HepG2 (cell line): ENCODE measurements at regions not wholly inside any gene's neighbourhood (a gene's known extent, or its start where the extent isn't known, plus 50 kb on each side); places are given as distances from the start of the nearest gene placed in this dataset.

Source experiments
- ATAC-seq: fragments of 200-7000 bp; cut with Tn5 transposase; 3 replicates; pipeline ENCODE4 v1.9.1; 2020; ENCODE audit warnings: mild to moderate bottlenecking, moderate library complexity
- BruUV-seq: library from RNA; stranded (reverse); fragments of 400-500 nt; replicated peaks from 2 replicates; lab custom pipeline; 2021; lab: Mats Ljungman, UMichigan
- CTCF ChIA-PET: fragments of 300-600 bp; formaldehyde crosslinking; extraction: SDS; loops from one replicate; lab custom pipeline; 2021; ENCODE audit warnings: low total read pairs, inconsistent platforms, low intra/inter-chr PET ratio; lab: Yijun Ruan, JAX
- POLR2A ChIA-PET: fragments of 350-600 bp; sonication (Branson Sonifier 250); formaldehyde crosslinking; loops from one replicate; lab custom pipeline; 2020; ENCODE audit warnings: antibody characterized with exemption, inconsistent platforms; lab: Yijun Ruan, JAX
- DNase-seq: peaks from one replicate; pipeline ENCODE4 v3.0.0-alpha.2; 2015; ENCODE audit warnings: low spot score
- FAIRE-seq: peaks from 3 replicates; lab custom pipeline; 2011; peaks lifted over from hg19 to GRCh38; lab: Jason Lieb, UNC
- H2AFZ ChIP-seq: one replicate; pipeline ENCODE4 v1.6.1; 2011; ENCODE audit warnings: low read length, inconsistent platforms
- H3K27ac ChIP-seq: fragments of 300-600 bp; 3 replicates; pipeline ENCODE4 v1.8.0; 2011; ENCODE audit warnings: mixed run types, mild to moderate bottlenecking, mixed read lengths, low read length, inconsistent platforms; ENCODE audit not compliant: insufficient read depth; ENCODE audit errors: extremely low read length
- H3K27me3 ChIP-seq, 2 experiments: fragments of 200-600 bp in 1 of 2; 2 replicates in 1 of 2; 3 replicates in 1 of 2; pipeline versions ENCODE4 v1.6.0 to v1.8.0; 2011; ENCODE audit warnings: low read length in 2 of 2, mild to moderate bottlenecking in 2 of 2, moderate library complexity in 2 of 2, inconsistent platforms in 1 of 2; ENCODE audit not compliant: insufficient read depth in 2 of 2, control insufficient read depth in 1 of 2
- H3K36me3 ChIP-seq, 2 experiments: fragments of 200-600 bp in 1 of 2; replicated peaks in 1 of 2; 2 replicates in 1 of 2; 3 replicates in 1 of 2; pipeline versions ENCODE4 v1.5.1 to v1.8.0; 2011; ENCODE audit warnings: low read length in 2 of 2, inconsistent platforms in 1 of 2; ENCODE audit not compliant: insufficient read depth in 2 of 2, control insufficient read depth in 1 of 2
- H3K4me1 ChIP-seq: 2 replicates; pipeline ENCODE4 v1.5.1; 2012; ENCODE audit warnings: low read length, inconsistent platforms; ENCODE audit not compliant: insufficient read depth
- H3K4me2 ChIP-seq: 2 replicates; pipeline ENCODE4 v1.6.0; 2011; ENCODE audit warnings: low read depth, low read length, inconsistent platforms
- H3K4me3 ChIP-seq, 3 experiments: fragments of 200-600 bp in 1 of 3; sonication (generic), shearing (Covaris generic) in 1 of 3; replicated peaks in 1 of 3; 2 replicates each; pipeline ENCODE4 v1.5.1; 2011 to 2016; ENCODE audit warnings: low read length in 3 of 3, inconsistent platforms in 2 of 3, low read depth in 2 of 3, mild to moderate bottlenecking in 2 of 3, control low read depth in 1 of 3, mixed read lengths in 1 of 3; ENCODE audit not compliant: insufficient read depth in 1 of 3
- H3K79me2 ChIP-seq: one replicate; pipeline ENCODE4 v1.6.1; 2011; ENCODE audit warnings: low read length, inconsistent platforms; ENCODE audit not compliant: insufficient read depth
- H3K9ac ChIP-seq: 2 replicates; pipeline ENCODE4 v1.6.0; 2011; ENCODE audit warnings: mild to moderate bottlenecking, low read depth, low read length, inconsistent platforms; ENCODE audit not compliant: insufficient read depth
- H3K9me3 ChIP-seq: 2 replicates; pipeline ENCODE4 v1.5.1; 2012; ENCODE audit warnings: mild to moderate bottlenecking, low read length
- H4K20me1 ChIP-seq: 2 replicates; pipeline ENCODE4 v1.6.0; 2011; ENCODE audit warnings: inconsistent platforms, mild to moderate bottlenecking, low read length, moderate library complexity; ENCODE audit not compliant: insufficient read depth
- EEA1 ChIP-seq: sonication (generic); formaldehyde crosslinking; IDR thresholded peaks from 2 replicates; pipeline ENCODE4 v1.5.1; 2020; ENCODE audit warnings: mild to moderate bottlenecking, missing genetic modification reagents, borderline replicate concordance
- ETV6 ChIP-seq: sonication (generic); formaldehyde crosslinking; conservative IDR thresholded peaks from 2 replicates; pipeline ENCODE4 v1.4.0; 2020; ENCODE audit warnings: missing genetic modification reagents
- GFI1 ChIP-seq: sonication (generic); formaldehyde crosslinking; IDR thresholded peaks from 2 replicates; pipeline ENCODE4 v1.5.0; 2020; ENCODE audit warnings: missing genetic modification reagents, mild to moderate bottlenecking, borderline replicate concordance
- HNRNPH1 ChIP-seq: fragments of 200-400 bp; formaldehyde crosslinking; optimal IDR thresholded peaks from 2 replicates; pipeline ENCODE3; 2017; ENCODE audit warnings: mild to moderate bottlenecking, low read depth, low read length
- KLF11 ChIP-seq: IDR thresholded peaks from 2 replicates; pipeline ENCODE4 v1.6.1; 2016; ENCODE audit warnings: missing compliant biosample characterization
- MED13 ChIP-seq: sonication (generic); formaldehyde crosslinking; IDR thresholded peaks from 2 replicates; pipeline ENCODE4 v1.5.0; 2020; ENCODE audit warnings: missing genetic modification reagents
- MXI1 ChIP-seq: IDR thresholded peaks from 3 replicates; pipeline ENCODE4 v1.6.1; 2012; ENCODE audit warnings: low read depth, low read length, inconsistent platforms, borderline replicate concordance
- NCOA1 ChIP-seq: sonication (generic); formaldehyde crosslinking; IDR thresholded peaks from 2 replicates; pipeline ENCODE4 v1.9.0; 2021; ENCODE audit warnings: missing genetic modification reagents
- NONO ChIP-seq, 2 experiments: fragments of 450-650 bp in 1 of 2; sonication (generic) in 1 of 2; formaldehyde crosslinking in 1 of 2; IDR thresholded peaks in 1 of 2; conservative IDR thresholded peaks in 1 of 2; 2 replicates each; pipeline versions ENCODE4 v1.6.1 to v1.8.0; 2017 to 2022; ENCODE audit warnings: mild to moderate bottlenecking in 1 of 2, missing genetic modification reagents in 1 of 2, moderate library complexity in 1 of 2
- RFXANK ChIP-seq: IDR thresholded peaks from 2 replicates; pipeline ENCODE4 v1.6.1; 2016
- SALL2 ChIP-seq: sonication (generic); formaldehyde crosslinking; IDR thresholded peaks from 2 replicates; pipeline ENCODE4 v1.8.1; 2023; ENCODE audit warnings: mild to moderate bottlenecking, missing genetic modification reagents, inconsistent platforms
- XBP1 ChIP-seq: sonication (generic); formaldehyde crosslinking; IDR thresholded peaks from 2 replicates; pipeline ENCODE4 v1.5.0; 2020; ENCODE audit warnings: missing genetic modification reagents
- ZNF263 ChIP-seq: sonication (generic); formaldehyde crosslinking; IDR thresholded peaks from 2 replicates; pipeline ENCODE4 v1.4.0; 2020; ENCODE audit warnings: missing genetic modification reagents
- ZNF30 ChIP-seq: sonication (generic); formaldehyde crosslinking; IDR thresholded peaks from 2 replicates; pipeline ENCODE4 v1.5.0; 2020; ENCODE audit warnings: mild to moderate bottlenecking, missing genetic modification reagents
- ZNF333 ChIP-seq: sonication (generic); formaldehyde crosslinking; IDR thresholded peaks from 2 replicates; pipeline ENCODE4 v1.4.0; 2020; ENCODE audit warnings: mild to moderate bottlenecking, missing genetic modification reagents, borderline replicate concordance
- ZNF501 ChIP-seq: sonication (generic); formaldehyde crosslinking; IDR thresholded peaks from 2 replicates; pipeline ENCODE4 v1.5.1; 2020; ENCODE audit warnings: mild to moderate bottlenecking, moderate library complexity, missing genetic modification reagents
- ZNF749 ChIP-seq: sonication (generic); formaldehyde crosslinking; IDR thresholded peaks from 2 replicates; pipeline ENCODE4 v1.8.0; 2022; ENCODE audit warnings: mild to moderate bottlenecking, missing genetic modification reagents, moderate library complexity, borderline replicate concordance
- ZNF766 ChIP-seq: sonication (generic); formaldehyde crosslinking; IDR thresholded peaks from 2 replicates; pipeline ENCODE4 v1.5.0; 2020; ENCODE audit warnings: missing genetic modification reagents, borderline replicate concordance
- ZSCAN31 ChIP-seq: sonication (generic); formaldehyde crosslinking; IDR thresholded peaks from 2 replicates; pipeline ENCODE4 v1.5.0; 2020; ENCODE audit warnings: low read depth, mild to moderate bottlenecking, missing genetic modification reagents
- WGBS: methylation state at CpG from one replicate; pipeline ENCODE4 v1.1.6; 2017; ENCODE audit warnings: low lambda C conversion rate; 5-methylcytosine and 5-hydroxymethylcytosine counted together
- in situ Hi-C: cut with HindIII; loops from 2 replicates; pipeline ENCODE4 v1.10.0; 2017; ENCODE audit warnings: low pct_unique_long_range_greater_than_20kb; ENCODE audit not compliant: extremely low pct_ligation_motif_present
- intact Hi-C: fragments of 100-400 bp; cut with micrococcal nuclease; formaldehyde crosslinking; loops from one replicate; pipeline ENCODE4 v1.10.0; 2022; ENCODE audit not compliant: unreplicated experiment
- TF ChIP-seq, protein P1 (sequence below): sonication (generic); formaldehyde crosslinking; IDR thresholded peaks from 2 replicates; pipeline ENCODE4 v1.4.0; 2020; ENCODE audit warnings: missing genetic modification reagents
- TF ChIP-seq, protein P2 (sequence below): sonication (generic); formaldehyde crosslinking; IDR thresholded peaks from 2 replicates; pipeline ENCODE4 v1.5.1; 2020; ENCODE audit warnings: mild to moderate bottlenecking, missing genetic modification reagents, borderline replicate concordance

DNA sequence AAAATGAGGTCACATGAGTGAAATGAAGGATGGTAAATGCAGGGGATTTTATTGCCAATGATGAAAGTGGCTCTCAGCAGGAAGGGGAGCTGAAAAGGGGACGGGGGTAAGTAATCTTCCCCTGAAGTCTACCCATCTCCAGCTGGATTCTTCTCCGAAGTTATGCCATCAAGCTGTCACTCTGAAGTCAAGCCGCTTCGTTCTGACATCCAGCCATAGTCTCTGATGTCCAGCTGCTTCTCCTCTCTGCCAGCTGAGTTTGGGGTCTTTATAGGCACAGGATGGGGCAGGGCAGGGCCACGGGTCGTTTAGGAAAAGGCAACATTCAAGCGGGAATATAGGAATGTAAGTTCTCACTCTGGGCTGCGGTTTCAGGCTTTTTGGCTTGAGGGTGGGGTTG is 181.9 kb upstream of the ANO3 start:
- POLR2A ChIA-PET: no interaction called here
- Histone ChIP-seq H3K4me3 (no peak overlapping the region), H4K20me1 (no peaks in the 10 kb centered on the region), H3K27ac (no peak overlapping the region), H3K9me3 (no peaks in the 10 kb centered on the region), H3K79me2 (no peaks in the 10 kb centered on the region), H3K36me3 (no peaks in the 10 kb centered on the region), H3K9ac (no peak overlapping the region), H3K27me3 (no peaks in the 10 kb centered on the region), H2AFZ (no peak overlapping the region), H3K4me1 (no peaks in the 10 kb centered on the region), H3K4me2 (no peak overlapping the region)
- intact Hi-C loops (no loop called here), in situ Hi-C loops (no loop called here)
- no peak for DNase-seq
- FAIRE-seq: no peak
- WGBS: 10% methylated on average over 2 of the region's 8 CpGs
- ATAC-seq: no peak
- no TSS peak for BruUV-seq
- CTCF ChIA-PET: no interaction called here
- TF ChIP-seq MXI1 (no peak), ZNF501 (no peak), ZNF333 (CRISPR knock-in tag) (no peak), ZNF263 (CRISPR knock-in tag) (no peak), GFI1 (CRISPR knock-in tag) (no peak), ETV6 (CRISPR knock-in tag) (no peak), NONO (IDR thresholded peaks at IDR 0.05) (no peak), NONO (CRISPR knock-in tag; conservative IDR thresholded peaks at IDR 0.05) (no peak)
- TF ChIP-seq, protein P1, sequence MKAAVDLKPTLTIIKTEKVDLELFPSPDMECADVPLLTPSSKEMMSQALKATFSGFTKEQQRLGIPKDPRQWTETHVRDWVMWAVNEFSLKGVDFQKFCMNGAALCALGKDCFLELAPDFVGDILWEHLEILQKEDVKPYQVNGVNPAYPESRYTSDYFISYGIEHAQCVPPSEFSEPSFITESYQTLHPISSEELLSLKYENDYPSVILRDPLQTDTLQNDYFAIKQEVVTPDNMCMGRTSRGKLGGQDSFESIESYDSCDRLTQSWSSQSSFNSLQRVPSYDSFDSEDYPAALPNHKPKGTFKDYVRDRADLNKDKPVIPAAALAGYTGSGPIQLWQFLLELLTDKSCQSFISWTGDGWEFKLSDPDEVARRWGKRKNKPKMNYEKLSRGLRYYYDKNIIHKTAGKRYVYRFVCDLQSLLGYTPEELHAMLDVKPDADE (CRISPR knock-in tag): no peak

DNA sequence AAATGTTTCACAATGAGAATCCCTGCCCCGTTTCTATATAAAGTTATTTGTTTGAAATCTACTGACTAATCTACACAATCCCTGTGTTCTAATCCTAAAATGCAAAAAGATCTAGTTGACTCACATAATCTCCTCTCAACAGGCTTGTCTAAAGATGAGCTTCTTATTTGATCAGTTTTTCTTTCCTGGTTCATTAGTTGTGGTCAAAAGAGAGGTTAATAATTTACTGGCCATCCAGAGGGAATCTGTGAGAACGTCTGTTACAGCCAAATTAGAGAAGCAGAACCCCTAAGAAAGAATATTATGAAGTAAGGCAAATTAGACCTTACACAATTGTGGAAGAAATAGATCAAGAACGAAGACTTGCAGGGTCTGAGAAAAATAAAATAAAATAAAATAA is 173.7 kb upstream of the ANO3 start:
- FAIRE-seq (no peak), DNase-seq (no peak), ATAC-seq (no peak)
- Histone ChIP-seq H3K4me1 (no peaks in the 10 kb centered on the region), H3K27me3 (no peaks in the 10 kb centered on the region), H3K4me3 (no peak overlapping the region), H3K4me2 (no peak overlapping the region), H3K9ac (no peak overlapping the region), H3K9me3 (no peaks in the 10 kb centered on the region), H4K20me1 (no peaks in the 10 kb centered on the region), H3K27ac (no peak overlapping the region), H3K79me2 (no peaks in the 10 kb centered on the region), H2AFZ (no peak overlapping the region), H3K36me3 (no peaks in the 10 kb centered on the region)
- intact Hi-C loops: no loop called here
- CTCF ChIA-PET: no interaction called here
- BruUV-seq: no TSS peak
- 1% methylated on average over 3 of the region's 3 CpGs for WGBS
- POLR2A ChIA-PET: no interaction called here
- in situ Hi-C loops: no loop called here
- TF ChIP-seq MED13 (CRISPR knock-in tag) (no peak), XBP1 (CRISPR knock-in tag) (no peak), RFXANK (CRISPR knock-in tag) (no peak), SALL2 (CRISPR knock-in tag) (no peak), EEA1 (no peak), ZSCAN31 (CRISPR knock-in tag) (no peak), KLF11 (CRISPR knock-in tag) (no peak), NCOA1 (CRISPR knock-in tag) (no peak), ZNF766 (CRISPR knock-in tag) (no peak), ZNF30 (no peak), ZNF749 (CRISPR knock-in tag) (no peak), HNRNPH1 (no peak)
- TF ChIP-seq, protein P2, sequence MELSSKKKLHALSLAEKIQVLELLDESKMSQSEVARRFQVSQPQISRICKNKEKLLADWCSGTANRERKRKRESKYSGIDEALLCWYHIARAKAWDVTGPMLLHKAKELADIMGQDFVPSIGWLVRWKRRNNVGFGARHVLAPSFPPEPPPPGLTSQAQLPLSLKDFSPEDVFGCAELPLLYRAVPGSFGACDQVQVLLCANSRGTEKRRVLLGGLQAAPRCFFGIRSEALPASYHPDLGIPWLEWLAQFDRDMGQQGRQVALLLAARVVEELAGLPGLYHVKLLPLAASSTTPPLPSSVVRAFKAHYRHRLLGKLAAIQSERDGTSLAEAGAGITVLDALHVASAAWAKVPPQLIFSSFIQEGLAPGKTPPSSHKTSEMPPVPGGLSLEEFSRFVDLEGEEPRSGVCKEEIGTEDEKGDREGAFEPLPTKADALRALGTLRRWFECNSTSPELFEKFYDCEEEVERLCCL (CRISPR knock-in tag): no peak
